ENCODE measurements at regions not wholly inside any gene's neighbourhood (a gene's known extent, or its start where the extent isn't known, plus 50 kb on each side); places are given as distances from the start of the nearest gene placed in this dataset.

DNA sequence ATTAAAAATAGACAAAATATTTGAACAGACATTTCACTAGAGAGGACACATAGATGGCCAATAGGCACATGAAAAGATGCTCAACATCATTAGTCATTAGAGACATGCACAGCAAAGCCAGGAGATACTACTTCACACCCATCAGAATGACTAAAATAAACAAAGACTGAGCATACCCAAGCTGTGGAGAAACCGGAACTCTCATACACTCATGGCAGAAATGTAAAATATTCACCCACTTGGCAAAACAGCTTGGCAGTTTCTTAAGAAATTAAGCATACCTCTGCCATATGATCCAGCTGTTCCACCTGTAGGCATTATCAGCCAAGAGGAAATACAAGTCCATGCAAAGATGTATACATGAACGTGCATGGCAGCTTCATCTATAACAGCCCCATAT is 213.4 kb downstream of the TSHZ3 start:
- DNase-seq (ENCODE audit: low read depth, low spot score) (no peak), ATAC-seq (no peak)
- BruUV-seq (replicated peaks), result no TSS peak
- Histone ChIP-seq H3K4me1 (ENCODE audit: control insufficient read depth, insufficient read depth, low read length) (no peaks in the 10 kb centered on the region), H3K27me3 (ENCODE audit: control insufficient read depth, insufficient read depth, low read length) (no peaks in the 10 kb centered on the region), H3K27ac (ENCODE audit: low read length) (no peak overlapping the region), H3K9me3 (ENCODE audit: control insufficient read depth, insufficient read depth, low read depth, low read length) (no peaks in the 10 kb centered on the region), H3K36me3 (ENCODE audit: control insufficient read depth, insufficient read depth, low read length) (no peaks in the 10 kb centered on the region), H3K4me3 (ENCODE audit: low read depth in 2 of 2, low read length in 2 of 2) (no peak overlapping the region)
- ChIA-PET POLR2A (no interaction called here), CTCF (no interaction called here)
- in situ Hi-C loops (cut with HindIII; ENCODE audit: low pct_unique_long_range_greater_than_20kb, low sequenced_read_pairs), result no loop called here
- TF ChIP-seq POLR2AphosphoS5 (IDR thresholded peaks at IDR 0.05; ENCODE audit: low read depth, low read length), result no peak
- no peak for TF ChIP-seq CTCF (IDR thresholded peaks at IDR 0.05)
- no peak for TF ChIP-seq REST (IDR thresholded peaks at IDR 0.05; ENCODE audit: insufficient read depth in 1 of 2, low read depth in 2 of 2, low read length in 1 of 2)
- TF ChIP-seq TCF7L2 (IDR thresholded peaks at IDR 0.05; ENCODE audit: low read depth, low read length), result no peak
- TF ChIP-seq SIN3A (IDR thresholded peaks at IDR 0.05; ENCODE audit: borderline replicate concordance, insufficient read depth, low read depth, low read length), result no peak
- intact Hi-C loops (cut with micrococcal nuclease; ENCODE audit: unreplicated experiment), result no loop called here

GRCh38 chr19:31132753-31133110 is 216.5 kb downstream of the TSHZ3 start:
- Histone ChIP-seq H3K36me3 (ENCODE audit: control insufficient read depth, insufficient read depth, low read length) (no peaks in the 10 kb centered on the region), H3K4me1 (ENCODE audit: control insufficient read depth, insufficient read depth, low read length) (peaks cover 3% of the 10 kb centered on the region), H3K27me3 (ENCODE audit: control insufficient read depth, insufficient read depth, low read length) (no peaks in the 10 kb centered on the region), H3K9me3 (ENCODE audit: control insufficient read depth, insufficient read depth, low read depth, low read length) (no peaks in the 10 kb centered on the region), H3K27ac (ENCODE audit: low read length) (no peak overlapping the region), H3K4me3 (ENCODE audit: low read depth in 2 of 2, low read length in 2 of 2) (no peak overlapping the region)
- ChIA-PET CTCF (interaction anchor here (0.7 kb wide), 1 partner anchor 208 kb away, joined by 4 read pairs; no protein-coding TSS in a partner anchor), POLR2A (no interaction called here)
- ATAC-seq (no peak), DNase-seq (ENCODE audit: low read depth, low spot score) (no peak)
- in situ Hi-C loops (cut with HindIII; ENCODE audit: low pct_unique_long_range_greater_than_20kb, low sequenced_read_pairs), result no loop called here
- intact Hi-C loops (cut with micrococcal nuclease; ENCODE audit: unreplicated experiment), result no loop called here
- BruUV-seq (replicated peaks), result no TSS peak
- TF ChIP-seq POLR2AphosphoS5 (IDR thresholded peaks at IDR 0.05; ENCODE audit: low read depth, low read length), result no peak
- no peak for TF ChIP-seq CTCF (IDR thresholded peaks at IDR 0.05)
- no peak for TF ChIP-seq TCF7L2 (IDR thresholded peaks at IDR 0.05; ENCODE audit: low read depth, low read length)
- no peak for TF ChIP-seq SIN3A (IDR thresholded peaks at IDR 0.05; ENCODE audit: borderline replicate concordance, insufficient read depth, low read depth, low read length)
- TF ChIP-seq REST (IDR thresholded peaks at IDR 0.05; ENCODE audit: insufficient read depth in 1 of 2, low read depth in 2 of 2, low read length in 1 of 2), result no peak

Measured in Panc1 (cell line).